GM15510 (cell line): ENCODE measurements at regions not wholly inside any gene's neighbourhood (a gene's known extent, or its start where the extent isn't known, plus 50 kb on each side); places are given as distances from the start of the nearest gene placed in this dataset.

Source experiments
- POLR2A ChIP-seq: IDR thresholded peaks from 3 replicates; pipeline ENCODE4 v1.6.1; 2011; ENCODE audit warnings: borderline replicate concordance; ENCODE audit not compliant: insufficient read length; ENCODE audit errors: extremely low read depth

GRCh38 chr6:28741363-28741762 lies 182.4 kb downstream of the TRIM27 start:
- no peak for TF ChIP-seq POLR2A

GRCh38 chr6:28742668-28743270 lies 181.0 kb downstream of the TRIM27 start:
- no peak for TF ChIP-seq POLR2A

- no peak for TF ChIP-seq POLR2A
Measured at GRCh38 chr6:28743271-28743789, 180.5 kb downstream of the TRIM27 start.

- TF ChIP-seq POLR2A = no peak
Measured at GRCh38 chr6:28747083-28747630, 176.6 kb downstream of the TRIM27 start.

GRCh38 chr6:28747631-28748157 lies 176.1 kb downstream of the TRIM27 start:
- no peak for TF ChIP-seq POLR2A

GRCh38 chr6:28748192-28748591 lies 175.6 kb downstream of the TRIM27 start:
- no peak for TF ChIP-seq POLR2A

- TF ChIP-seq POLR2A = no peak
Measured at GRCh38 chr6:28750926-28751458, 172.8 kb downstream of the TRIM27 start.

- no peak for TF ChIP-seq POLR2A
Measured at GRCh38 chr6:28751514-28751913, 172.3 kb downstream of the TRIM27 start.

GRCh38 chr6:28751963-28752350 lies 171.8 kb downstream of the TRIM27 start:
- TF ChIP-seq POLR2A = no peak

- no peak for TF ChIP-seq POLR2A
Measured at GRCh38 chr6:28757429-28758045, 166.2 kb downstream of the TRIM27 start.

GRCh38 chr6:28758046-28758817 lies 165.6 kb downstream of the TRIM27 start:
- TF ChIP-seq POLR2A = no peak

GRCh38 chr6:28758818-28759235 lies 165.0 kb downstream of the TRIM27 start:
- no peak for TF ChIP-seq POLR2A

- no peak for TF ChIP-seq POLR2A
Measured at GRCh38 chr6:28764014-28764723, 159.6 kb downstream of the TRIM27 start.

- no peak for TF ChIP-seq POLR2A
Measured at GRCh38 chr6:28764761-28765282, 159.0 kb downstream of the TRIM27 start.
